GM18858 (cell line): ENCODE measurements at regions not wholly inside any gene's neighbourhood (a gene's known extent, or its start where the extent isn't known, plus 50 kb on each side); places are given as distances from the start of the nearest gene placed in this dataset.

Source experiments
- ATAC-seq: cut with Tn5 transposase; IDR thresholded peaks from one replicate; pipeline ENCODE4 v1.9.1; 2021; ENCODE audit not compliant: unreplicated experiment

DNA sequence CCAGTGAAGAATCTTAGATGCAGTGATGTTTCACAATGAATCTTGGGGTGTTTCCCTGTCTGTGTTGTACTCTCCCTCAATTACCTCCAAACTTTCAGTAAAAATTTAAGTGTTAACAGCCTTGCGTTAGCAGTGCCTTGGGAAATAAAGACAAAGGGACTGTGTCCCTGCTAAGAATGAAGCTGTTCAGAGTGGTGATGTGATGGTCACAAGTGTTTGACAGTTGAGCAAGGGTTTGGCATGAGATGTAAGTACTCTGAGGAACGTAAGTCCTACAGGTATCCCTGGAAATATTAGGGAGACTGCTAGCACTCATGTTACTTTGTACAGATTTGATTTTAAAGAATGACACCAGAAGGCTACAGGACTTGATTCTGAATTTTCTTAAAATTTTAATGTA, 304.3 kb upstream of the DPH6 start:
- ATAC-seq, result no peak

DNA sequence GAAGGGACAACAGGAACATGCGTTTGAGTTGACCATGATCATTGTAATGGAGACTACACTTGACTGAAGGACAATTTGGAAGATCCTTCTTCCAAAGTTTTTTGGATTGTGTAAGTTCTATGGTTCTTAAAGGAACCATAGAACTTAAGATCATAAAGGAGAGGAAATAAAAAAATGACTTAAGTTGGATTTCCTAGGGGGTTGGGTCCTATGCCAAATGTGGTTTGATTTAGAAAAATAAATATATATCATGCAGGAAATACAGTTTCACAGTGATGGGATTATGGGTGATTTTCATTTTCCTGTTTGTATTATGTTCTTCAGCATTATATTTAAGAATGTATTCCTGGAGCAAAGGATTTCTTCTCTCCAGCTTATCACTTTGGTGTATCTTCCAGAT, 305.5 kb upstream of the DPH6 start:
- no peak for ATAC-seq

DNA sequence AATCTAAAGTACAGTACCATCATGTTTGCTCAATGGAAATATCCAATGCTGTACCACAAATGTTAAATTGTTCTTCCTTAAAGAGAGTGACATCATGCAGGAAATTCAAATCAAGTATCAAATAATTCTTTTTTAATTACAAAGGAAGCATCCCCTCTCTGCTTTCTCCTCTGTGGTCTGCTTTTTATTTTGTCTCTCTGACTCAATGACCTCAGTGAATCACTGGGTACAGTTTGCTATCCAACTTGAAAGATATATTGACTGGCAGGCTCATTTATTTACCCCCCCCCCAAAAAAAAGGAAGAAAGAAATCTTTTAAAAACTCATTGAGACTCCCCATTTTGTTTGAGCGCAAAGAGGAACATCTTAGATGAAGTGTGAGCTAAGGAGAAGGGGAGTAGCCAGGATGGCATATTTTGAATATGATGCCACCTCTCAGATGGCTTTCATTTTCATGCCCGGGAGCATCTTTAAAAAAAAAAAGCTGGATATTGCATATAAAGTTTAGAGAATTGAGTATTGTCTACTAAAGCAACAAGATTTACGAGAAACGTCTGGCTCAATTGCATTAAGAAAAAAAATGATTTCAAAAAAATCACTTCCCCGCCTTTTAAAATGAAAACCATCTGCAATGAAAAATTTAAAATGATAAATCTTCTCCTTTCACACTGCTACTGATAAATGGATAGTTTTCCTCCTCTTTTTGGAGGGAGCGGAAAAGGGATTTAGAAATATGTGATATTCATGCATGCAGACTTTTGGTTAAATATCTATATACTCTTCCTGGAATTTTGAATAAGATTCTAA, 307.1 kb upstream of the DPH6 start:
- no peak for ATAC-seq

DNA sequence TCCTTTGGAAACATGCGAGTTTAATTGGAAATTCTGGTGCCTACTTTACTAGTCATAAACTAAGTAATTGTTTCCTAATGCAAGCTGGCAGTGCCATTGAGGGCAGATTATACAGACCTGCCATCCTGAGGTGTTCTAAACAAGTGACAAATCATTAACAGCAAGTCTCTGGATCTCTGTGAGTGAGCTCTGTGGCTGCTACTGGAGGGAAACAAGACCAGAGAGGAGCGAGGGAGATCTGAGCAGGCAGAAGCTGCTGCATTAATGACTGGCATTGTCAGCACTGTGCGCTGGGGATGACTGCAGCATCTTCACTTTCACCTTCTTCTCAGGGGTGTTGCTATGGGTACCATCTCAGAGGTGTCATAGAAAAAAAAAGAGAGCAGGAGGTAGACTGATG, 308.4 kb upstream of the DPH6 start:
- ATAC-seq, result no peak

DNA sequence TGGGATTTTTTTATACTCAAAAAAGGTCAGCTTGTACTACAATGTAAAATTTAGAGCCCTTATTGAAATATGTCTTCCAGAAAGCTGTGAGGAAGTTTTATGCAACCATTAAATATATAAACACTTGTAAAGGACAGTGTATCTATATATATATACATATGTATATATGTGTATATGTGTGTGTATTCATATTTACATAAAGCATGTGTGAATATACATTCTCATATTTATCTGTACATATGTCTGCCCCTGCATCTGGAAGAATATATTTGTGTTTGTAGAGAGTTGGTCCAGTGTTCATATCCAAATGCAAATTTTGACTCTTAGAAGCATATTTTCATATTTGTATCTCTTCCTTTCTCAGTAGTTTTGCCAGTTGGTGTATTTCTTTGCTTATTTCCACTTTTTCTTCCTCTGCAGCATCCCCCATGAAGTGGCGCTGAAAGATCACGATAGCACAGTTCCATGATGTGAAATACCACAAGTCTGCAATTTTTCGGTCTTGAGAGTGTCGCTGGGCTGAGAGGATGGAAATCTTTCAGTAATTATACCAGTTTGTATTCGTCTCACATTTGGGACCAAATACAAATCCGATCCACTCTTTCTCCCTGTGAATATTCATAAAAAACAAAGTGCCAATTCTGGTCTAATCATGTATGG, 311.7 kb upstream of the DPH6 start:
- no peak for ATAC-seq

DNA sequence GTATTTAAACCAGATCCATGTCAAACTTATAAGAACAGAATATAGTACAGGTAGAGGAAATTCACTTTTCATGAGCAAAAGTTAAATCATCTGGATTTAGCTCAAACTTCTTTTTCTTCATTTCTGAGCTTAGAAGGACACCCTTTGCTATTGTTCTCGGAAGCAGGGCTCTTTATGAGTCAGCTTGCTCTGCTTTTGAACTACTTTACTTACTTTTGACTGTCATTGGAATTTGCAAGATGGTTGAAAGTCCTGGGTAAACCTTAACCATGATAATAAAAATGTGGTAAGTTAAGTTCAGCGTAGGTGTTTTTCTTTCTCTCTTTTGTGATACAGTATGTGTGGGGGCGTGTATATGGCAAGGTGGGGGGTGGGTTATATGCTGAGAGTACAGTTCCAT, 312.7 kb upstream of the DPH6 start:
- ATAC-seq, result no peak

DNA sequence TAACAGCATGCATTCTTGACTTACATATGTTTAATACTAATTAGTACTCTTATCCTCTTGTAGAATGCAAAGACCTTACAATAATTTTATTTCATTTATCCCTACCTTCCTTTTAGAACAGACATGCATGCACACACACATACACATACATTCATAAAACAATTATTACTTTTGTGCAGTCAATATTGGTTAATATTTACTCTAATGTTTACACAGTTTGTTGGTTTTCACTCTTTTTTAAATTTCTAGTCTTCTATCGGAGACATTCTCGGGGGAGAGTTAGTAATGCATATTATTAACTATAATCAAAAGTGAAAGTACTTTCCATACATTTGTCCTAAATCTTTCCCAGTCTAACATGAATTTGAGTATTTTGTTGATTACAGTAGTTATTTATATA, 317.7 kb upstream of the DPH6 start:
- ATAC-seq, result no peak

DNA sequence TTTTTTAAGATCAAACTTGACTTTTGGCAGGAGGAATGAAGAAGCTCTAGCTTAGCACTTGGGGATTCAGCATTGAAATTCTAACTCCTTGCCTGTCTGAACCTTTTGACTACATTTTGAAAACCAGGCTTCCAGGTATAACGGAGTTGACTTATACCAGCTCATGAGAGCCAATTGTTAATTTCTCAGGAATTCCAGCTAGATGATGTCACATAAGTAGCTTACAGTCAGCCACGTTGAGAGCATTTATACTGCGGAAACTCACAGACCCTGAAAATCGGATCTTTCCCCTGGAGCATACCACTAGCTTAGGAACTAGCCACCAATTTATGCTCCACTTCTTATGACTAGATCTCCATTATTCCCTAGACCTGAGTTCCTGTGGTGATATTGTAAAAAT, 321.4 kb upstream of the DPH6 start:
- ATAC-seq, result no peak

DNA sequence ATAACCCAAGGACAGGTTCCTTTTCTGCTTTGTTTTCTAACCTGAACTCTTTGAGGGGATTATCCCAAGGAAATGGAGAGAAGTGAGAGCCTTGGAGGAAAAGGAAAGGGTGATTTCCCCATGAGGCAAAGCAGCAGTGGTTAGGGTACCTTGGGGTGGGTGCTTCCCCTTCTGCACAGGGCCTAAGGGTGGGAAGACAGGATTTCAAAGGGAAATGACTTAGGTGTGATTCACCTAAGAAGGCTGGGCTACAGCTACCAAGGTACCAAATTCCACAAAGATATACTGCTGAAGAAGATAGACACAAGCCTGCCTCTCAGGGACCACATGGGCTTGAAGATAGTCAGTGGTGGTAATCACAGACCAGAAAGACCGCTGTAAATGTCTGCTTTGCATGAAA, 325.3 kb upstream of the DPH6 start:
- no peak for ATAC-seq

DNA sequence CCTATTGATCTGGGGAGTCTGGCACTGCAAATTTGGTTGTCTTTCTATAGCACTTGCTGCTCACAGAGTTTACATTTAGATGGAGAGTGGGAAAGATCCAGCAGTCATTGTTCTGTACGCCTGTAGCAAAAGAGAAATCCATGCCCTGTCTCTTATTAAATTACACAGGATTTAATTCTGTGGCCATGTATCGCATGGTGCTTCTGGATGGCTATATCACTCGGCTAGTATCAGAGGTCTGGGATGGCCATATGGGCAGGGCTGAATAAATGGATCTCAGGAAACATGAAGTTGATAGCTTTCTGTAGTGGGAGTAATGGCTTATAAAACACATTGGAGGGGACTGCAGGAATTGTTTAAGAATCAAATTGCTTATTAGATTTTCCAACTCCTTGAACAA, 325.8 kb upstream of the DPH6 start:
- no peak for ATAC-seq

DNA sequence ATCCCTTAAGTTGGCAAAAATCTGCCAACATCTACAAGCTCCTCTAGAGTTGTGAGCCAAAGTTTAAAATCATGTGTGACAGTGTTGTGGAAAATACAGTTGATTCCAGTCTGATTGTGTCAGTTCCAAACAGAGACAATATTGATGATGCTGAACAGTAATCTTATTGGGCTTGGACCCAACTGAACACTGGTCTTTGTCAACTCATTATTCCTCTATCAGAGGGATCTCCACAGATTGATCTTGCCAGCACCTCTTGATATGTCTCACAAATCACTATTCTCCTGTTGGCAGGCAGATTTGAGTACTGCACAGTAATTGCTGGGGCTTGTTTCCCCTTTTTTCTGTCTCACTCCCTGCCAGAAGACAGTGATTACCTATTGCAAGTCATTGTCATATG, 326.6 kb upstream of the DPH6 start:
- ATAC-seq, result no peak

DNA sequence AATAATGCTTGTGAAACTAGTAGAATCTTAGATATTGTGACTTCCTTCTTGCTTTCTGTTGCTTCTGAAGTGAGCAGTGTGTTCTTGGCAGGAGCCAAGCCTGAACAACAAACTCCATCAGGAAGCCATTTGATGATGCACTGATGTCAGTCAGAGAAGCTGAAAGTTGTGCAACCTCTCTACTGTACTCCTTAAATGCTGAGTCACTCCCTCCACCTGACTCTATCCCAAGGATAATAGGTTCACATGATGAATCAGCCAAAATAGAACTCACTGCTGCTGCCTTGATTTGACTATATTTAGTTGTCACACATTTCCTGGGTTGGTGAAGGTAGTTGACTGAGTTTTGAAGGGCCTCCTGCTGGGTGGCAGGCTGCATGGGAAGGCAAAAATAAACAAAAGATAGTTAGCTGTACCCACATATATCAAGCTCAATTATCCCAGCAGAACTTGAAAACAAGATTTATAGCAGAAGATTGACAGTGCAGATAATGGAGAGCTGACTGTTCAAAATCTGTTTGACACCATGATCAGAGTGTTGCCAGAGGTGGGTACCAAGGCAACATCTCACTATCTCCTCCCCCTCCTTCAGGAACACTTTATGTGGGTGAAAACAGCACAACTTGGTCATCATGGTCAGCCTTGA, 328.4 kb upstream of the DPH6 start:
- no peak for ATAC-seq

DNA sequence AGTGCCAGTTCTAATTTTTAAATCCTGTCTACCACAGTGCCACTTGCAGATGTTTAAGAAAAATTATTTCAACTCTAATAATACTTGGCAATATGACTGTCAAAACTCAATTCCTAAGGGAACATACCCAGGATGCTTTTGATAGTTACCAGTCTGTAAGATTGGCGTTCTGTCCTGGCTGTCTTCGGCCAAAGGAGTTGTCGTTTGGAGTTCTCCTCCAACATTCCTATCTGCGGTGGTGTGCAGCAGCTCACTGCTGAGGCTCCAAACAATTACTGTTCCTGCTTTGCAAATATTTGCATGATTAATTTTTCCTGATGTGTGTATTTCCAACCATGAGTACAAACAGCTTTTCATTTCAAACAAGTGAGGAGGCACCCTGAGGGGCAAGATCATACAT, 330.8 kb upstream of the DPH6 start:
- no peak for ATAC-seq

DNA sequence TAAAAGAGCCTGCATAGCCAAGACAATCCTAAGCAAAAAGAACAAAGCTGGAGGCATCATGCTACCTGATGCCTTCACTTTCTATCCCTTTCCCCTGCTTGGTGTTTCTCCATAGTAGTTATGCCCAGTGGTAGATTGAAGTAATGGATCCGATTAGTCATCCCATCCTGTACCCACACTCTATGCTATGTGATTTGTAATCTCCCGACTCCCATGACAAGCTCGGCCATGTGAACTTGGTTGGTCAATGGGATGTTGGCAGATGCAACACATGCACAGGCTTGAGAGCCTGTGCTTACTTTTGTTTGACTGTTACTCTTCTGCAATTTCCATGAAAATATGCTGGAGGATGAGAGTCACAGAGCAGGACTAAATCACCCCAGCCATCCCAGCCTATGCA, 334.9 kb upstream of the DPH6 start:
- ATAC-seq, result no peak

DNA sequence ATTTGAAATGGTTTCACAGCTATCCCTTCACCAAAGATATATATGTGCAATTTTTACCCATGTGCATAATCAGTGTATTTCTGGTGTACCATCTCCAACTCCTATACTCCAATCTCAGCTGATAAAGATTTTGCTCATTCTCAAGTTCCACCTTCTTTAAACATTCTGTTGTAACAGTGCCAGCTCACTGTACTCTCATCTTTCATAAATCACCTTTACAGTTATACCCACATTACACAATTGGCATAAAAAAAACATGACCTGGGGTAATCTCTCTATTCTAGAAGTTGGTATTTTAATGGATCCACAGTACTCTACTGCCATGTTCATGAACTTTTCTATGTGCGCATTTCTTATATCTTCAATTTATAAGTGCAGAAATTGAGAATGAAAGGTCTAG, 339.9 kb upstream of the DPH6 start:
- no peak for ATAC-seq

DNA sequence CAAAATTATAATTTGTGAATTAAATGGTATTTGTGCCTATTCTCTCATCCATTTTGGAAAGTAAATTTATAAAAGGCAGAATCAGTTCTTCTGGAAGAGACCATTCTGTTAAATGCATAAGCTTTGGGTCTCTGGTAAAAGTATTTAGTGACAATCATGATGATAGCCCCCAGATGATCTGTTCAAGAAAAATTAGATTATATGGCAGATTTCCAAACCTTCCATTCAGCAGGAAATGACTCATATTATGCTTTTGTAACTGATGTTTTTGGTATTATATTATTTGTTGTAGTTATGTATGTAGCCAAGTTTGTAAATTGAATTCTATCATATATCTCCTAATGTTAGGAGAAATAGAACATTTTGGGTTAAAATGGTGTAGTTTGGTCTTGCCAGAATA, 340.8 kb upstream of the DPH6 start:
- ATAC-seq, result no peak

DNA sequence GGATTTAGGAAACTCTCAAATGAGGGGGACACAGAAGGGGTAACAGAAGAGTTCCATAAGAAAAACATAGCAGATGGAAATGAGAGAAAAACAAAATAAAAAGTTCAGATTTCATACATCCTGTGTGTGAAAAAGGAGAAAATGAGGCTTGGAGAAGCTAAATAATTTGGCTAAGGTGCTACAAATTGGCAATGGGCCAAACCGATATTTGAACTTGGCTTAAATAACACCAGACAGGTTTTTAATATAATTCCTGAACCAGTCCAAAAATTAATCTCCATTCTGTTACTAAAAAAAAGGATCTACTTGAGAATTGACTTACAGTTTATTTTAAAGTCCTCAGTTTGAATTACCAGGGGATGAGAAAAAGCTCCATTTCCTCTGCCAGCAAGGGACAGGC, 342.9 kb upstream of the DPH6 start:
- no peak for ATAC-seq

DNA sequence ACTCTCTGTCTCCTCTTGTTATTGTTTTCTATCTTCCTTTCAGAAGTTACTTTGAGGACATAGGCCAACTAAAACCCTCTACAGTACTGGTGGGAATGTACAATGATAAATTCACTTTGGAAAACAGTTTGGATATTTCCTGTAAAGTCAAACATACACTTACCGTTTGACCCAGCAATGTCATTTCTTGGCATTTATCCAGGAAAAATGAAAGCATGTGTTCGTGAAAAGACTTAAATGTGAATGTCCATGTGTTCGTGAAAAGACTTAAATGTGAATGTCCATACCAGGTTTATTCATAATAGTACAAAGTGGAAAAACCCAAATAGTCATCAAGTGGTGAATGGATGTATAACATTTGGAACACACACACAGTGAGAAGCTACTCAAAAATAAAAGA, 361.5 kb upstream of the DPH6 start:
- no peak for ATAC-seq

DNA sequence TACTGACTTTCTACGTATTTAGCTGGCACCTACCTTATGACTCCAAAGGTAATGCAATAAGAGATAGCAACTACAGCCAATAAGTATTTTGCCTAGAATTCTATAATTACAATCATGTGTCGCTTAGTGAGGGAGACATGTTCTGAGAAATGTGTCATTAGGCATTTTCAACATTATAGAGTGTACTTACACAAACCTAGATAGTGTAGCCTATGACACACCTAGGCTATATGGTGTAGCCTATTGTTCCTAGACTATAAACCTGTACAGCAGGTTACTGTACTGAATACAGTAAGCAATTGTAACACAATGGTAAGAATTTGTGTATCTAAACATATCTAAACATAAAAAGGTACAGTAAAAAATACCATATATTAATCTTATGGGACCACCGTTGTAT, 363.4 kb upstream of the DPH6 start:
- no peak for ATAC-seq

DNA sequence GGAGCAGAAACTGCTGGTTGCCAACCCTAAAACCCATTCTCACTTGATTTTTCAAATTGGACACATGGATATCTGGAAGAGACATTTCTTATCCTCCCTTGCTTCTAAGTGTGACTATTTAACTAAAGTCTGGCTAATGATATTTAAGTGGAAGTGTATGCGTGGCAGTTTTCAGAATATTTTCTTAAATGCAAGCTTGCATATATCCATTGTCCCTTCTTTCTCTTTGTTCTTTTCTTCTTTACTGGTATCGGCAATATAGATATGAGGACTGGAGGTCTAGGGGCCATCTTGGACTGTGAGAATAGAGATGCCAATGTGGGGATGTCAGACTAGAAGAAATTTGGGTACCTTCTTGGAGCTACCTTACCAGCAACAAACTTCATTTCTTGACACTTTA, 364.3 kb upstream of the DPH6 start:
- ATAC-seq, result no peak

DNA sequence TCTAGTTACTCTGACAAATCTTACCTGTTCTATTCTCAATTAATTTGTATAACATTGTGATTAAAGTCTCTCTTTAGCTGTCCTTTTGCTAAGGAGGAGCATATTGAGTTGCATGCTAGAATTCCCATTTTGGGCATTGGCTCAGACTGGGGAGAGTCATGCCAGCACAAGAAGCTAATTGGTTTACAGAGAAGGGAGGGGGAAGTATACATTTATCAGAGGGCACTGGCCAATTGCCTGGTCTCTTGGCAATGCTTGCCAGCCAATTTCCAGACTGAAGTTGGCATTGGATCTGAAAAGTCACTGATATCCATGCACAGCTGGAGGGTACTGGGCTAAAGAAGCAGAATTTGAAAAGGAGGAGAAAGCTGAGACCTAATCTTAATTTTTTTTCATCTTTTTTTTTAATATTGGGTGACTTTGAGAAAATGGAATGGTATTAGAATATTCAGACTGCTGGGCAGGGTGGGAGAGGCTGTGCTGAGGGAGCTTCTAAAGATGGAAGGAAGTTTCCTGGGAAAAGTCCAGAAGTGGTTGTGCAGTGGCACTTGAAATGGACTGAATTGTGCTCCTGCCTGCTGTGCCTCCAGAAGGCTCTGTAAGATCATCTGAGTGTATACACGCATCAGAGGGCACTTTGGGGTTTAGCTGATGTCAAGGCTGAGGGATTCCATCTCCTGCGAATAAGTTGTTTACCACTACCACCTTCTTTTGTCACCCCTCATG, 365.2 kb upstream of the DPH6 start:
- no peak for ATAC-seq

DNA sequence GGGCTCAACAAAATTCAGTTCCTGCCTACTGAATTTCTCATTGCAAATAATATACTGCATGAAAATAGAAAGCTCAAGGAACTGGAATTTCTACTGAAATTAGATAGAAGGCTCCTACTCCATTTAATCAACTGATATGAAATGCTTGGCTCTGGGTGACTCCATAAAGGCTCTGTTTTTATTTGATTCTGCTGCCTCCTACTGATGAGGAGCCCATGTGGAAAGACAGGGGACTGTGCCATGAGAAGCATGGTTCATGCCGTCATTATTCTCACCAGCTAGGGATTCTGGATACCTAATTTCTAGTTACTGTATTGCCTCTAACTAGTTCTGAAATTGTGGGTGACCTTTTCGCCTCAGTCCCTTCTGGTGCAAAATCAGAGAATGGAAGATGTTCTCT, 366.2 kb upstream of the DPH6 start:
- no peak for ATAC-seq
